ENCODE measurements at regions not wholly inside any gene's neighbourhood (a gene's known extent, or its start where the extent isn't known, plus 50 kb on each side); places are given as distances from the start of the nearest gene placed in this dataset.

DNA sequence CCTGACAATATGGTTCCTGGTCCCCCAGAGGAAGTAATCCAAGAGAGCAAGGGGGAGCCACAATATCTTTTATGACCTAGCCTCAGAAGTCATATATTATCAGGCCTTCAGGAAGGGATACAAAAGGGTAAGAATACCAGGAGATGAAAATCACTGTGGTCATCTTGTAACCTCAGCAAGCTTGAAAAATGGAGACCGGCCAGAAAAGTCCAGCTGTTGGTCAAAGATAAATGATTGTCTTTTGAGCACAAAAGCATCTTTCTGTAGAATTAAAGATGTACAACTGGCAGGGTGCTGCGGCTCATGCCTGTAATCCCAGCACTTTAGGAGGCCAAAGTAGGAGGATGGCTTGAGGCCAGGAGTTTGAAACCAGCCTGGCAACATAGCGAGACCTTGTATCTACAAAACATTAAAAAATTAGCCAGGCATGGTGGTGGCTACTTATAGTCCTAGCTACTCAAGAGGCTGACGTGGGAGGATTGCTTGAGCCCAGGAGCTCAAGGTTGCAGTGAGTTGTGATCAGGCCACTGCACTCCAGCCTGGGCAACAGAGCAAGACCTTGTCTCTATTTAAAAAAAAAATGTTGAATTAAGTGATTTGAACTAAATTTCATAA lies 118.0 kb upstream of the MARCKS start:
- DNase-seq, result no peak
- no peak for TF ChIP-seq GATA1 (IDR thresholded peaks at IDR 0.05; ENCODE audit: low read depth, low read length)
- no peak for TF ChIP-seq POLR2A (IDR thresholded peaks at IDR 0.05; ENCODE audit: low read length)

- no peak for TF ChIP-seq POLR2A (IDR thresholded peaks at IDR 0.05; ENCODE audit: low read length)
- no peak for TF ChIP-seq GATA1 (IDR thresholded peaks at IDR 0.05; ENCODE audit: low read depth, low read length)
- no peak for DNase-seq
These were observed 115.5 kb upstream of the MARCKS start for GRCh38 chr6:113741651-113742050.

DNA sequence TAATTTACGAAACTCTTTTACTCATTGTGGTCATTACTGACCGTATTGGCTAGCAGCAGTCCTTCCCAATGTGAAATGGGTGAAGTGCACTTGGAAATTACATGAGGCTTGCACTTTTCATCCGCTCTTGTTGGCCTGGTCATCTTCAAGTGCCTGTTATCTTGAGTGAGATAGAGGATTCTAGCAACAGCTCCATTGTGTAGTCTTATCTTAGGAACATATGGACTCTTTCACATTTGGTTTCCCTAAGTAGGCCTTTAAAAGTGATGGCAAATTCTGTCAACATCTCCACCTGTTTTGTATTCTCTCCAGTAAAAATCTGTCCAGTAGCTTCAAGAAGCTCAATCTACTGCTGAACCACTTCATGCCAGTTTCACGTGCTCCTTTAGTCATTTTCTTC lies 114.8 kb upstream of the MARCKS start:
- TF ChIP-seq GATA1 (IDR thresholded peaks at IDR 0.05; ENCODE audit: low read depth, low read length), result no peak
- TF ChIP-seq POLR2A (IDR thresholded peaks at IDR 0.05; ENCODE audit: low read length), result no peak
- no peak for DNase-seq

GRCh38 chr6:113744861-113745260 lies 112.3 kb upstream of the MARCKS start:
- TF ChIP-seq POLR2A (IDR thresholded peaks at IDR 0.05; ENCODE audit: low read length) (no peak), GATA1 (IDR thresholded peaks at IDR 0.05; ENCODE audit: low read depth, low read length) (no peak)

GRCh38 chr6:113750151-113750855 lies 106.8 kb upstream of the MARCKS start:
- TF ChIP-seq GATA1 (IDR thresholded peaks at IDR 0.05; ENCODE audit: low read depth, low read length), result no peak
- no peak for TF ChIP-seq POLR2A (IDR thresholded peaks at IDR 0.05; ENCODE audit: low read length)
- no peak for DNase-seq

More at GRCh38 chr6:113744861-113745260, 112.3 kb upstream of the MARCKS start:
- DNase-seq, result no peak

- no peak for DNase-seq
These were observed 102.9 kb upstream of the MARCKS start for GRCh38 chr6:113754291-113754690.

GRCh38 chr6:113755449-113756289 lies 101.5 kb upstream of the MARCKS start:
- TF ChIP-seq GATA1 (IDR thresholded peaks at IDR 0.05; ENCODE audit: low read depth, low read length) (no peak), POLR2A (IDR thresholded peaks at IDR 0.05; ENCODE audit: low read length) (no peak)
- no peak for DNase-seq

More at GRCh38 chr6:113754291-113754690, 102.9 kb upstream of the MARCKS start:
- TF ChIP-seq GATA1 (IDR thresholded peaks at IDR 0.05; ENCODE audit: low read depth, low read length), result no peak
- TF ChIP-seq POLR2A (IDR thresholded peaks at IDR 0.05; ENCODE audit: low read length), result no peak

DNA sequence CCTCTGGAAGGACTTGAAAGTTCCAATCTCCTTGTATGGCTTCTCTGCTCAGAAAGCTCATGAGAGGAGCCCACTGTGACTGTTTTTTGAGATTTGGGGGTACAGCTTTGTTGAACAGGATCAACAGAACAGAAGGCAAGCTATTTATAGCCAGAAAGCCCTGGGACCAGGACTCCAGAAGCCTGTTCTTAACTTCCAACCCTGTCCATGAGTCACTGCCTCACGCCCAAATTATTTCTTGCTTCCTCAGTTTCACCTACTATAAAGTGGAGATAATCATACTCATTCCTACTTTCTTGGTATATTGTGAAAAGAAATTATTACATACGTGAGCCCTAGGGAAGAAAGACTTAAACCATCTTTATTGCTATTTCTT lies 100.9 kb upstream of the MARCKS start:
- no peak for TF ChIP-seq POLR2A (IDR thresholded peaks at IDR 0.05; ENCODE audit: low read length)
- TF ChIP-seq GATA1 (IDR thresholded peaks at IDR 0.05; ENCODE audit: low read depth, low read length), result no peak
- no peak for DNase-seq

- DNase-seq, result no peak
- TF ChIP-seq POLR2A (IDR thresholded peaks at IDR 0.05; ENCODE audit: low read length) (no peak), GATA1 (IDR thresholded peaks at IDR 0.05; ENCODE audit: low read depth, low read length) (no peak)
These were observed 98.9 kb upstream of the MARCKS start for GRCh38 chr6:113758214-113758613.

DNA sequence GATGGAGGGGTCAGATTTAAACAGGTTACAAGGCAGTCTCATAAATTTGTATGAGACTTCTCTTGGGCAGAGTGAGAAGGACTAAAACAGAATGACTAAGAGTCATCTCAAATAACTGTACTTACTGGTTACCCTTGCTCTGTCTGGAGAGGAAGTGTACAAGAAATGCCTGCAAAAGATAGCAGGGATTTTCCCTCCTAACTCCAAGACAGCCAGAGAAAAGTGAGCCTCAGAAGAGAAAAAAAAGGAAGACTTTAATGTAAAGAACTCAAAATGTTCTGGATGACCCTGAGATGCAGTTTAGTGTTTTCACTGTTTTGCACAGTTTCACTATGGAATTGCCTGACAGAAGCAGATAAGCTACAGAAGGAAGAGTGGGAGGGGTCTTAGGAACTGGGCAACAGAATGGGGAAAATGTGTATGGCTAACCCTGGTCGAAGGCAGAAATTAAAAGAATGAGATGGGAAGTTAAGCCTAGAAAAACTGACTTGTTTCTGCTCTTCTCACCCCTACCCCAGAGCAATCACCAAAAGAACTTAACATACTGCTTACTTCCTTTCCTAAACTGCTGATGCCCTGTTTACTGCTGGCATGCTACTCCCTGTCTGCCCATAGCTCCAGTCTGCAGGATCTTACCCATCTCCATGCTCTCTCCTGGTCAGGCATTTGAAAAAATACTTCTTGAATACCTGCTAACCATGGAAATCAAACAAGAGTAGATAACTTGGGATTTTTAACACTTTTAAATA lies 98.1 kb upstream of the MARCKS start:
- TF ChIP-seq POLR2A (IDR thresholded peaks at IDR 0.05; ENCODE audit: low read length), result no peak
- no peak for TF ChIP-seq GATA1 (IDR thresholded peaks at IDR 0.05; ENCODE audit: low read depth, low read length)

GRCh38 chr6:113762641-113763040 lies 94.5 kb upstream of the MARCKS start:
- DNase-seq, result no peak
- no peak for TF ChIP-seq GATA1 (IDR thresholded peaks at IDR 0.05; ENCODE audit: low read depth, low read length)
- no peak for TF ChIP-seq POLR2A (IDR thresholded peaks at IDR 0.05; ENCODE audit: low read length)

More for the DNA sequence above, 98.1 kb upstream of the MARCKS start:
- no peak for DNase-seq

GRCh38 chr6:113763311-113763766 lies 93.8 kb upstream of the MARCKS start:
- no peak for DNase-seq
- TF ChIP-seq POLR2A (IDR thresholded peaks at IDR 0.05; ENCODE audit: low read length) (no peak), GATA1 (IDR thresholded peaks at IDR 0.05; ENCODE audit: low read depth, low read length) (no peak)

GRCh38 chr6:113763876-113764275 lies 93.3 kb upstream of the MARCKS start:
- DNase-seq, result no peak
- TF ChIP-seq POLR2A (IDR thresholded peaks at IDR 0.05; ENCODE audit: low read length) (no peak), GATA1 (IDR thresholded peaks at IDR 0.05; ENCODE audit: low read depth, low read length) (no peak)
